ENCODE measurements at regions not wholly inside any gene's neighbourhood (a gene's known extent, or its start where the extent isn't known, plus 50 kb on each side); places are given as distances from the start of the nearest gene placed in this dataset.

GRCh38 chr9:95585824-95586223 is 69.1 kb upstream of the PTCH1 start:
- Histone ChIP-seq H3K4me3 (replicated peaks in 1 of 2; ENCODE audit: low read depth in 1 of 2, low read length in 2 of 2) (no peak overlapping the region), H3K79me2 (ENCODE audit: insufficient read depth, low read length) (no peaks in the 10 kb centered on the region), H3K27me3 (ENCODE audit: insufficient read depth, low read length) (no peaks in the 10 kb centered on the region; the same call in 1 of the 2 replicates), H3K27ac (ENCODE audit: low read depth, low read length) (no peak overlapping the region), H3K9ac (ENCODE audit: low read length) (no peak overlapping the region), H3K4me1 (ENCODE audit: control insufficient read depth in 1 of 2, insufficient read depth in 2 of 2, low read length in 2 of 2) (no peaks in the 10 kb centered on the region), H3K9me2 (ENCODE audit: insufficient read depth) (no peaks in the 10 kb centered on the region), H2AFZ (ENCODE audit: low read depth, low read length, poor library complexity, severe bottlenecking) (no peak overlapping the region), H4K20me1 (ENCODE audit: insufficient read depth) (no peaks in the 10 kb centered on the region), H3K4me2 (ENCODE audit: low read length) (no peak overlapping the region), H3K9me3 (ENCODE audit: control insufficient read depth in 1 of 2, insufficient read depth in 1 of 2, low read depth in 1 of 2, low read length in 2 of 2) (no peaks in the 10 kb centered on the region), H3K36me3 (ENCODE audit: control insufficient read depth in 1 of 2, insufficient read depth in 2 of 2, low read length in 2 of 2) (no peaks in the 10 kb centered on the region)
- ChIA-PET RAD21 (ENCODE audit: low non-redundant PET in 1 of 2, low total read pairs in 2 of 2, uncharacterized antibody in 2 of 2, unreplicated experiment in 2 of 2) (no interaction called here), POLR2A (no interaction called here), CTCF (no interaction called here)
- no peak for TF ChIP-seq TCF7L2 (IDR thresholded peaks at IDR 0.05; ENCODE audit: borderline replicate concordance, extremely low read depth, insufficient read depth, insufficient read length)
- TF ChIP-seq, protein P1, sequence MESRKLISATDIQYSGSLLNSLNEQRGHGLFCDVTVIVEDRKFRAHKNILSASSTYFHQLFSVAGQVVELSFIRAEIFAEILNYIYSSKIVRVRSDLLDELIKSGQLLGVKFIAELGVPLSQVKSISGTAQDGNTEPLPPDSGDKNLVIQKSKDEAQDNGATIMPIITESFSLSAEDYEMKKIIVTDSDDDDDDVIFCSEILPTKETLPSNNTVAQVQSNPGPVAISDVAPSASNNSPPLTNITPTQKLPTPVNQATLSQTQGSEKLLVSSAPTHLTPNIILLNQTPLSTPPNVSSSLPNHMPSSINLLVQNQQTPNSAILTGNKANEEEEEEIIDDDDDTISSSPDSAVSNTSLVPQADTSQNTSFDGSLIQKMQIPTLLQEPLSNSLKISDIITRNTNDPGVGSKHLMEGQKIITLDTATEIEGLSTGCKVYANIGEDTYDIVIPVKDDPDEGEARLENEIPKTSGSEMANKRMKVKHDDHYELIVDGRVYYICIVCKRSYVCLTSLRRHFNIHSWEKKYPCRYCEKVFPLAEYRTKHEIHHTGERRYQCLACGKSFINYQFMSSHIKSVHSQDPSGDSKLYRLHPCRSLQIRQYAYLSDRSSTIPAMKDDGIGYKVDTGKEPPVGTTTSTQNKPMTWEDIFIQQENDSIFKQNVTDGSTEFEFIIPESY (IDR thresholded peaks at IDR 0.05; ENCODE audit: extremely low read depth, insufficient replicate concordance, low read length) = no peak
- no peak for TF ChIP-seq RAD21 (IDR thresholded peaks at IDR 0.05; ENCODE audit: low read depth)
- no peak for TF ChIP-seq EGR1 (IDR thresholded peaks at IDR 0.05; ENCODE audit: low read depth)
- TF ChIP-seq FOSL1 (IDR thresholded peaks at IDR 0.05; ENCODE audit: low read depth) = no peak
- TF ChIP-seq CBX3 (IDR thresholded peaks at IDR 0.05; ENCODE audit: low read depth) = no peak
- no peak for TF ChIP-seq CEBPB (IDR thresholded peaks at IDR 0.05; ENCODE audit: low read depth)
- TF ChIP-seq EZH2 (IDR thresholded peaks at IDR 0.05) = no peak
- TF ChIP-seq YY1 (IDR thresholded peaks at IDR 0.05; ENCODE audit: extremely low read depth, insufficient replicate concordance, low read depth, low read length) = no peak
- TF ChIP-seq, protein P2, sequence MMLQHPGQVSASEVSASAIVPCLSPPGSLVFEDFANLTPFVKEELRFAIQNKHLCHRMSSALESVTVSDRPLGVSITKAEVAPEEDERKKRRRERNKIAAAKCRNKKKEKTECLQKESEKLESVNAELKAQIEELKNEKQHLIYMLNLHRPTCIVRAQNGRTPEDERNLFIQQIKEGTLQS (IDR thresholded peaks at IDR 0.05) = no peak
- no peak for TF ChIP-seq POLR2AphosphoS5 (IDR thresholded peaks at IDR 0.05; ENCODE audit: low read depth, low read length)
- TF ChIP-seq SRF (IDR thresholded peaks at IDR 0.05; ENCODE audit: low read depth) = no peak
- ATAC-seq (no peak), DNase-seq (ENCODE audit: low read depth, low spot score) (no peak)
- no TSS peak for BruUV-seq (replicated peaks)
- intact Hi-C loops (cut with micrococcal nuclease) = no loop called here
